HepG2 (cell line): ENCODE measurements at regions not wholly inside any gene's neighbourhood (a gene's known extent, or its start where the extent isn't known, plus 50 kb on each side); places are given as distances from the start of the nearest gene placed in this dataset.

Experiments used
- ATAC-seq: fragments of 200-7000 bp; cut with Tn5 transposase; 3 replicates; pipeline ENCODE4 v1.9.1; 2020; ENCODE audit warnings: mild to moderate bottlenecking, moderate library complexity
- BruUV-seq: library from RNA; stranded (reverse); fragments of 400-500 nt; replicated peaks from 2 replicates; lab custom pipeline; 2021; lab: Mats Ljungman, UMichigan
- CTCF ChIA-PET: fragments of 300-600 bp; formaldehyde crosslinking; extraction: SDS; loops from one replicate; lab custom pipeline; 2021; ENCODE audit warnings: low total read pairs, inconsistent platforms, low intra/inter-chr PET ratio; lab: Yijun Ruan, JAX
- POLR2A ChIA-PET: fragments of 350-600 bp; sonication (Branson Sonifier 250); formaldehyde crosslinking; loops from one replicate; lab custom pipeline; 2020; ENCODE audit warnings: antibody characterized with exemption, inconsistent platforms; lab: Yijun Ruan, JAX
- DNase-seq: peaks from one replicate; pipeline ENCODE4 v3.0.0-alpha.2; 2015; ENCODE audit warnings: low spot score
- FAIRE-seq: peaks from 3 replicates; lab custom pipeline; 2011; peaks lifted over from hg19 to GRCh38; lab: Jason Lieb, UNC
- H2AFZ ChIP-seq: one replicate; pipeline ENCODE4 v1.6.1; 2011; ENCODE audit warnings: low read length, inconsistent platforms
- H3K27ac ChIP-seq: fragments of 300-600 bp; 3 replicates; pipeline ENCODE4 v1.8.0; 2011; ENCODE audit warnings: mixed run types, mild to moderate bottlenecking, mixed read lengths, low read length, inconsistent platforms; ENCODE audit not compliant: insufficient read depth; ENCODE audit errors: extremely low read length
- H3K27me3 ChIP-seq, 2 experiments: fragments of 200-600 bp in 1 of 2; 2 replicates in 1 of 2; 3 replicates in 1 of 2; pipeline versions ENCODE4 v1.6.0 to v1.8.0; 2011; ENCODE audit warnings: low read length in 2 of 2, mild to moderate bottlenecking in 2 of 2, moderate library complexity in 2 of 2, inconsistent platforms in 1 of 2; ENCODE audit not compliant: insufficient read depth in 2 of 2, control insufficient read depth in 1 of 2
- H3K36me3 ChIP-seq, 2 experiments: fragments of 200-600 bp in 1 of 2; replicated peaks in 1 of 2; 2 replicates in 1 of 2; 3 replicates in 1 of 2; pipeline versions ENCODE4 v1.5.1 to v1.8.0; 2011; ENCODE audit warnings: low read length in 2 of 2, inconsistent platforms in 1 of 2; ENCODE audit not compliant: insufficient read depth in 2 of 2, control insufficient read depth in 1 of 2
- H3K4me1 ChIP-seq: 2 replicates; pipeline ENCODE4 v1.5.1; 2012; ENCODE audit warnings: low read length, inconsistent platforms; ENCODE audit not compliant: insufficient read depth
- H3K4me2 ChIP-seq: 2 replicates; pipeline ENCODE4 v1.6.0; 2011; ENCODE audit warnings: low read depth, low read length, inconsistent platforms
- H3K4me3 ChIP-seq, 3 experiments: fragments of 200-600 bp in 1 of 3; sonication (generic), shearing (Covaris generic) in 1 of 3; replicated peaks in 1 of 3; 2 replicates each; pipeline ENCODE4 v1.5.1; 2011 to 2016; ENCODE audit warnings: low read length in 3 of 3, inconsistent platforms in 2 of 3, low read depth in 2 of 3, mild to moderate bottlenecking in 2 of 3, control low read depth in 1 of 3, mixed read lengths in 1 of 3; ENCODE audit not compliant: insufficient read depth in 1 of 3
- H3K79me2 ChIP-seq: one replicate; pipeline ENCODE4 v1.6.1; 2011; ENCODE audit warnings: low read length, inconsistent platforms; ENCODE audit not compliant: insufficient read depth
- H3K9ac ChIP-seq: 2 replicates; pipeline ENCODE4 v1.6.0; 2011; ENCODE audit warnings: mild to moderate bottlenecking, low read depth, low read length, inconsistent platforms; ENCODE audit not compliant: insufficient read depth
- H3K9me3 ChIP-seq: 2 replicates; pipeline ENCODE4 v1.5.1; 2012; ENCODE audit warnings: mild to moderate bottlenecking, low read length
- H4K20me1 ChIP-seq: 2 replicates; pipeline ENCODE4 v1.6.0; 2011; ENCODE audit warnings: inconsistent platforms, mild to moderate bottlenecking, low read length, moderate library complexity; ENCODE audit not compliant: insufficient read depth
- AKNA ChIP-seq: sonication (generic); formaldehyde crosslinking; IDR thresholded peaks from 2 replicates; pipeline ENCODE4 v1.4.0; 2020; ENCODE audit warnings: missing genetic modification reagents, borderline replicate concordance
- CC2D1A ChIP-seq: sonication (generic); formaldehyde crosslinking; IDR thresholded peaks from 2 replicates; pipeline ENCODE4 v1.8.1; 2023; ENCODE audit warnings: mild to moderate bottlenecking, missing genetic modification reagents
- DBP ChIP-seq: sonication (generic); formaldehyde crosslinking; IDR thresholded peaks from 2 replicates; pipeline ENCODE4 v1.4.0; 2020; ENCODE audit warnings: missing genetic modification reagents; ENCODE audit errors: not compliant biosample characterization
- ESRRA ChIP-seq: sonication (generic); formaldehyde crosslinking; IDR thresholded peaks from 2 replicates; pipeline ENCODE4 v1.5.1; 2020; ENCODE audit warnings: mild to moderate bottlenecking, low read depth, missing genetic modification reagents
- ETV5 ChIP-seq: IDR thresholded peaks from 2 replicates; pipeline ENCODE4 v1.6.1; 2018; ENCODE audit warnings: missing biosample characterization, missing genetic modification reagents, inconsistent platforms, borderline replicate concordance
- EZH2 ChIP-seq: conservative IDR thresholded peaks from 2 replicates; pipeline ENCODE4 v1.6.1; 2012; ENCODE audit warnings: mild to moderate bottlenecking, low read depth, low read length, moderate library complexity
- HIC2 ChIP-seq: sonication (generic); formaldehyde crosslinking; IDR thresholded peaks from 2 replicates; pipeline ENCODE4 v1.9.0; 2022; ENCODE audit warnings: low read depth, missing genetic modification reagents
- IRX3 ChIP-seq: sonication (generic); formaldehyde crosslinking; IDR thresholded peaks from 2 replicates; pipeline ENCODE4 v1.8.1; 2023; ENCODE audit warnings: mild to moderate bottlenecking, low read depth, missing genetic modification reagents, borderline replicate concordance
- PBX2 ChIP-seq: IDR thresholded peaks from 2 replicates; pipeline ENCODE4 v1.6.1; 2016; ENCODE audit warnings: control low read depth
- RARA ChIP-seq: IDR thresholded peaks from 2 replicates; pipeline ENCODE4 v1.6.1; 2016; ENCODE audit warnings: missing genetic modification reagents, missing compliant biosample characterization
- RBM39 ChIP-seq: fragments of 200-400 bp; formaldehyde crosslinking; IDR thresholded peaks from one replicate; pipeline ENCODE4 v1.6.1; 2018; ENCODE audit warnings: antibody characterized with exemption, mild to moderate bottlenecking, low read depth, low read length; ENCODE audit not compliant: poor library complexity, severe bottlenecking
- U2AF1 ChIP-seq: fragments of 200-400 bp; formaldehyde crosslinking; optimal IDR thresholded peaks from 2 replicates; pipeline ENCODE3; 2017; ENCODE audit warnings: mild to moderate bottlenecking, low read depth, low read length
- ZFP1 ChIP-seq: IDR thresholded peaks from 2 replicates; pipeline ENCODE4 v1.6.1; 2016
- ZNF3 ChIP-seq: IDR thresholded peaks from 2 replicates; pipeline ENCODE4 v1.7.0; 2017; ENCODE audit warnings: inconsistent platforms
- ZNF503 ChIP-seq: sonication (generic); formaldehyde crosslinking; IDR thresholded peaks from 2 replicates; pipeline ENCODE4 v1.4.0; 2020; ENCODE audit warnings: missing genetic modification reagents
- ZNF615 ChIP-seq: sonication (generic); formaldehyde crosslinking; IDR thresholded peaks from 2 replicates; pipeline ENCODE4 v1.5.0; 2020; ENCODE audit warnings: mild to moderate bottlenecking, missing genetic modification reagents, borderline replicate concordance
- WGBS: methylation state at CpG from one replicate; pipeline ENCODE4 v1.1.6; 2017; ENCODE audit warnings: low lambda C conversion rate; 5-methylcytosine and 5-hydroxymethylcytosine counted together
- in situ Hi-C: cut with HindIII; loops from 2 replicates; pipeline ENCODE4 v1.10.0; 2017; ENCODE audit warnings: low pct_unique_long_range_greater_than_20kb; ENCODE audit not compliant: extremely low pct_ligation_motif_present
- intact Hi-C: fragments of 100-400 bp; cut with micrococcal nuclease; formaldehyde crosslinking; loops from one replicate; pipeline ENCODE4 v1.10.0; 2022; ENCODE audit not compliant: unreplicated experiment

GRCh38 chr3:21094686-21095085 lies 656.3 kb downstream of the ZNF385D start:
- WGBS, result 13% methylated on average over 2 of the region's 2 CpGs
- no peak for TF ChIP-seq ZFP1 (CRISPR knock-in tag)
- TF ChIP-seq PBX2 (CRISPR knock-in tag), result no peak
- no peak for TF ChIP-seq RBM39
- no peak for TF ChIP-seq U2AF1
- TF ChIP-seq EZH2, result no peak
- no peak for TF ChIP-seq RARA (CRISPR knock-in tag)
- no peak for TF ChIP-seq CC2D1A
- no peak for TF ChIP-seq ZNF503 (CRISPR knock-in tag)
- no peak for TF ChIP-seq ZNF3
- TF ChIP-seq ETV5 (CRISPR knock-in tag), result no peak
- TF ChIP-seq IRX3, result no peak
- no peak for TF ChIP-seq AKNA (CRISPR knock-in tag)
- no peak for TF ChIP-seq DBP (CRISPR knock-in tag)
- no peak for TF ChIP-seq HIC2 (CRISPR knock-in tag)
- TF ChIP-seq ZNF615 (CRISPR knock-in tag), result no peak
- no peak for TF ChIP-seq ESRRA

More at GRCh38 chr3:21094686-21095085, 656.3 kb downstream of the ZNF385D start:
- Histone ChIP-seq H3K4me1 (no peaks in the 10 kb centered on the region), H3K27me3 (no peaks in the 10 kb centered on the region), H3K4me2 (no peak overlapping the region), H3K4me3 (no peak overlapping the region), H3K9ac (no peak overlapping the region), H3K36me3 (no peaks in the 10 kb centered on the region), H4K20me1 (no peaks in the 10 kb centered on the region), H3K9me3 (peaks cover 90% of the 10 kb centered on the region), H3K79me2 (no peaks in the 10 kb centered on the region), H2AFZ (no peak overlapping the region), H3K27ac (no peak overlapping the region)
- BruUV-seq, result no TSS peak
- POLR2A ChIA-PET, result no interaction called here
- FAIRE-seq (no peak), DNase-seq (no peak), ATAC-seq (no peak)
- in situ Hi-C loops, result no loop called here
- CTCF ChIA-PET, result no interaction called here
- intact Hi-C loops, result no loop called here
